GM12875 (cell line): ENCODE measurements at regions not wholly inside any gene's neighbourhood (a gene's known extent, or its start where the extent isn't known, plus 50 kb on each side); places are given as distances from the start of the nearest gene placed in this dataset.
"Not testable (repeated sequence)": the region's sequence is repeated elsewhere in the genome, so short reads cannot be mapped to it uniquely, and the experiment has no call there.

Experiments used
- H3K4me3 ChIP-seq: one replicate; pipeline ENCODE4 v1.5.1; 2011; ENCODE audit warnings: low read depth, low read length, control low read depth
- CTCF ChIP-seq: IDR thresholded peaks from 2 replicates; pipeline ENCODE4 v1.5.1; 2011; ENCODE audit warnings: low read depth, mild to moderate bottlenecking, control low read depth, inconsistent platforms, low read length, moderate library complexity, borderline replicate concordance; ENCODE audit not compliant: insufficient read depth

- no peak overlapping the region for H3K4me3 ChIP-seq
- TF ChIP-seq CTCF, result no peak
Observed at GRCh38 chr22:45087802-45088201, 75.9 kb upstream of the NUP50 start.

- no peak overlapping the region for H3K4me3 ChIP-seq
- no peak for TF ChIP-seq CTCF
Observed at GRCh38 chr22:45088576-45088975, 75.1 kb upstream of the NUP50 start.

- no peak for TF ChIP-seq CTCF
- no peak overlapping the region for H3K4me3 ChIP-seq
Observed at GRCh38 chr22:45090497-45090910, 73.2 kb upstream of the NUP50 start.

- no peak for TF ChIP-seq CTCF
- no peak overlapping the region for H3K4me3 ChIP-seq
Observed at GRCh38 chr22:45091254-45091854, 72.4 kb upstream of the NUP50 start.

GRCh38 chr22:45091875-45092274 lies 71.8 kb upstream of the NUP50 start:
- not testable (repeated sequence) for H3K4me3 ChIP-seq

GRCh38 chr22:45092644-45093043 lies 71.1 kb upstream of the NUP50 start:
- H3K4me3 ChIP-seq, result no peak overlapping the region
- TF ChIP-seq CTCF, result no peak

GRCh38 chr22:45093609-45094008 lies 70.1 kb upstream of the NUP50 start:
- TF ChIP-seq CTCF, result no peak
- H3K4me3 ChIP-seq, result no peak overlapping the region
